Stomach (tissue), 8 donors: ENCODE measurements at regions not wholly inside any gene's neighbourhood (a gene's known extent, or its start where the extent isn't known, plus 50 kb on each side); places are given as distances from the start of the nearest gene placed in this dataset.
A peak's percentile ranks its signal among the peaks of the same experiment; 100 is the strongest.

Experiments
- DNase-seq, 2 donors: peaks; one replicate each; pipeline versions ENCODE4 v3.0.0 to v3.0.0-alpha.2; 2013 to 2019
- H3K27ac ChIP-seq, 5 donors: fragments of 200-600 bp in 4 of 5; sonication (generic) in 4 of 5; one replicate each; pipeline ENCODE4 v1.5.1; 2013 to 2019; ENCODE audit warnings: mild to moderate bottlenecking in 1 of 5, moderate library complexity in 1 of 5
- H3K27me3 ChIP-seq, 3 donors: fragments of 200-600 bp; sonication (generic); one replicate each; pipeline ENCODE4 v1.5.1; 2017 to 2019; ENCODE audit warnings: mixed run types in 1 of 3
- H3K36me3 ChIP-seq, 4 donors: fragments of 200-600 bp; sonication (generic); 1 replicate in 3 of 4; 2 replicates in 1 of 4; pipeline ENCODE4 v1.5.1; 2016 to 2019
- H3K4me1 ChIP-seq, 4 donors: fragments of 200-600 bp; sonication (generic); one replicate each; pipeline ENCODE4 v1.5.1; 2016 to 2019
- H3K4me3 ChIP-seq, 4 donors: fragments of 200-600 bp; sonication (generic) in 3 of 4; one replicate each; pipeline ENCODE4 v1.5.1; 2016 to 2019; ENCODE audit warnings: mild to moderate bottlenecking in 1 of 4
- H3K9me3 ChIP-seq, 4 donors: fragments of 200-600 bp; sonication (generic); one replicate each; pipeline ENCODE4 v1.5.1; 2016 to 2019
- EP300 ChIP-seq: sonication (generic); formaldehyde crosslinking; IDR thresholded peaks from one replicate; pipeline ENCODE4 v1.6.1; 2017; ENCODE audit warnings: antibody characterized with exemption
- POLR2A ChIP-seq, 4 donors: fragments of 450-650 bp; IDR thresholded peaks; one replicate each; pipeline ENCODE4 v1.6.1; 2016; ENCODE audit warnings: antibody characterized with exemption in 4 of 4, control low read depth in 2 of 4, mild to moderate bottlenecking in 1 of 4, moderate library complexity in 1 of 4
- POLR2AphosphoS5 ChIP-seq, 3 donors: sonication (generic); formaldehyde crosslinking; IDR thresholded peaks; one replicate each; pipeline ENCODE4 v1.6.1; 2016; ENCODE audit warnings: antibody characterized with exemption in 3 of 3
- WGBS, 5 donors: extraction: QIAGEN DNeasy Blood & Tissue Kit in 3 of 5; methylation state at CpG; one replicate each; pipeline versions ENCODE4 v1.1.5 to v1.1.7; 2013 to 2018; 5-methylcytosine and 5-hydroxymethylcytosine counted together
- intact Hi-C: fragments of 100-400 bp; cut with DNase I; formaldehyde crosslinking; loops from one replicate; pipeline ENCODE4 v1.15.1; 2023; ENCODE audit warnings: low total_unique reads
- TF ChIP-seq, protein P1 (sequence below), 7 experiments: fragments of 450-650 bp in 4 of 7; fragments of 200-600 bp in 3 of 7; sonication (generic) in 3 of 7; IDR thresholded peaks; one replicate each; pipeline ENCODE4 v1.5.1; 2016 to 2019; ENCODE audit warnings: antibody characterized with exemption in 7 of 7, control low read depth in 2 of 7, mild to moderate bottlenecking in 1 of 7
- donor health status: healthy with polysubstance abuse.
- donor health status: Bipolar disorder and iron deficiency.
- donor health status: healthy.

DNA sequence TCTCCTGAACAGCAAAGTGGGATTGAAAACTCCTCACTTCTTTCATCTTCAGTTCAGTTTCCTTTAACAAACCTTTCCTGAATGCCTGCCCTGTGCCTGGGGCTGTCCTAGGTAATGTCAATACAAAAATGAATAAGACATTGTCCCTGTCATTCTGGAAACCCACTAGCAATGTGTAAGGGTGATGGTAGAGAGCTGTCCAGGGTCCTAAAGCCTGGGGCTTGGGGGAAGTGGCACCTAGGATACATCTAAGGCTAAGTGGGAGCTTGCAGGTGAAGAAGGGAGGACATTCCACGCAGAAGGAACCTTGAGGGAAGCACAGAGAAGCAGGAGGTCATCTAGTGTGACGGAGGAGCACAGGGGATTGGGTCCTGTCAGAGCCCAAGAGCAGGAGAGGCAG lies 212.7 kb upstream of the PPP2R3A start:
- intact Hi-C loops: no loop called here
- H3K4me3 ChIP-seq: no peak overlapping the region
- no peaks in the 10 kb centered on the region for H3K9me3 ChIP-seq
- peak in 1 of 2 donors; percentile 4 for DNase-seq
- no peak overlapping the region for H3K27ac ChIP-seq
- H3K27me3 ChIP-seq: no peaks in the 10 kb centered on the region
- H3K36me3 ChIP-seq: no peaks in the 10 kb centered on the region
- 55 to 76% (median 57%) methylated on average over 2 of the region's 2 CpGs for WGBS, 5 donors
- H3K4me1 ChIP-seq: no peaks in the 10 kb centered on the region
- TF ChIP-seq EP300 (no peak), POLR2AphosphoS5 (IDR thresholded peaks at IDR 0.05) (no peak), POLR2A (IDR thresholded peaks at IDR 0.05) (no peak)
- TF ChIP-seq, protein P1, sequence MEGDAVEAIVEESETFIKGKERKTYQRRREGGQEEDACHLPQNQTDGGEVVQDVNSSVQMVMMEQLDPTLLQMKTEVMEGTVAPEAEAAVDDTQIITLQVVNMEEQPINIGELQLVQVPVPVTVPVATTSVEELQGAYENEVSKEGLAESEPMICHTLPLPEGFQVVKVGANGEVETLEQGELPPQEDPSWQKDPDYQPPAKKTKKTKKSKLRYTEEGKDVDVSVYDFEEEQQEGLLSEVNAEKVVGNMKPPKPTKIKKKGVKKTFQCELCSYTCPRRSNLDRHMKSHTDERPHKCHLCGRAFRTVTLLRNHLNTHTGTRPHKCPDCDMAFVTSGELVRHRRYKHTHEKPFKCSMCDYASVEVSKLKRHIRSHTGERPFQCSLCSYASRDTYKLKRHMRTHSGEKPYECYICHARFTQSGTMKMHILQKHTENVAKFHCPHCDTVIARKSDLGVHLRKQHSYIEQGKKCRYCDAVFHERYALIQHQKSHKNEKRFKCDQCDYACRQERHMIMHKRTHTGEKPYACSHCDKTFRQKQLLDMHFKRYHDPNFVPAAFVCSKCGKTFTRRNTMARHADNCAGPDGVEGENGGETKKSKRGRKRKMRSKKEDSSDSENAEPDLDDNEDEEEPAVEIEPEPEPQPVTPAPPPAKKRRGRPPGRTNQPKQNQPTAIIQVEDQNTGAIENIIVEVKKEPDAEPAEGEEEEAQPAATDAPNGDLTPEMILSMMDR (IDR thresholded peaks at IDR 0.05): no peak

- H3K4me1 ChIP-seq: no peaks in the 10 kb centered on the region
- no peaks in the 10 kb centered on the region for H3K36me3 ChIP-seq
- no peak overlapping the region for H3K27ac ChIP-seq
- TF ChIP-seq EP300 (no peak), POLR2AphosphoS5 (IDR thresholded peaks at IDR 0.05) (no peak), POLR2A (IDR thresholded peaks at IDR 0.05) (no peak)
- TF ChIP-seq, protein P1 (IDR thresholded peaks at IDR 0.05): no peak
- no peaks in the 10 kb centered on the region for H3K9me3 ChIP-seq
- DNase-seq: no peak
- intact Hi-C loops: no loop called here
- no peak overlapping the region for H3K4me3 ChIP-seq
- H3K27me3 ChIP-seq: no peaks in the 10 kb centered on the region
- 90 to 95% (median 93%) methylated on average over 7 of the region's 7 CpGs for WGBS, 5 donors
Observed at GRCh38 chr3:135753506-135753905, 212.0 kb upstream of the PPP2R3A start.

DNA sequence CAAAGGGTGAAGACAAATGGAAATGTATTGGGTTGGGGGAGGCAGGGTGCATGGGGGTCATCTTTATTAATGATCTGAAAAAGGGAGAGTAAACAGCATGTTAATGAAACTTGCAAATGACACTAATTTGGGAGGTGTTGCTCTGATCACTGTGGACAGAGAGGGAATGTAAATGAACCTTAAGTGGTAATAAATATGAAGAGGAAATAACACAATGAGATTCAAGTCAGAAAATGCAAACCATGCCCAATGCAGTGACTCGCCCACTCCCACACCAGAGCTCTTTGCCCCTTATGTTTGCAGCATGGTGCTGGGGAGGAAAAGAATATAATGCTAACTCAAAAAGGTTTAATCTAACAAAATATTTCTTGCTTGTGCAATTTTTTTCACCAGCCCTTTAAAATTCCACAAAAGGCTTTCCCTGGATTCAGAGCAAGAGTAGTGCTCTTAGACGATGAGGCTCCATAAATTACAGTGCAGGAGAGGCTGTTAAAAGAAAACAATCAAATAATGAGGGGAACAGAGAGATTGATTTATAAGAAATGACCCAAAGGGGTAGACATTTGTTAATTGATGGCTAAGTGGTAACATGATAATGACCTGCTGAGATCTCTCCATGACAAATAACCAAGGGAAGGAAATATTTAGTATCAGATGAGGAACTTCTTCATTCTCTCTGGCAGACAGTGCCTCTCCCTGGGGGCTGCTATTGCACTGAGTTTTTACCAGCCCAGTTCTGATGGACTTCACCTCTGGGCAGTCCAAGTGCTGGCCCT lies 210.0 kb upstream of the PPP2R3A start:
- no peak overlapping the region for H3K4me3 ChIP-seq
- no peaks in the 10 kb centered on the region for H3K4me1 ChIP-seq
- WGBS, 5 donors: 44 to 57% (median 54%) methylated on average over 2 of the region's 2 CpGs
- DNase-seq: no peak
- H3K9me3 ChIP-seq: no peaks in the 10 kb centered on the region
- no peaks in the 10 kb centered on the region for H3K36me3 ChIP-seq
- intact Hi-C loops: no loop called here
- no peaks in the 10 kb centered on the region for H3K27me3 ChIP-seq
- H3K27ac ChIP-seq: no peak overlapping the region
- TF ChIP-seq, protein P1 (IDR thresholded peaks at IDR 0.05): no peak
- TF ChIP-seq POLR2A (IDR thresholded peaks at IDR 0.05) (no peak), POLR2AphosphoS5 (IDR thresholded peaks at IDR 0.05) (no peak), EP300 (no peak)

- Histone ChIP-seq H3K9me3 (no peaks in the 10 kb centered on the region), H3K36me3 (no peaks in the 10 kb centered on the region), H3K4me3 (no peak overlapping the region), H3K27ac (no peak overlapping the region), H3K4me1 (no peaks in the 10 kb centered on the region), H3K27me3 (no peaks in the 10 kb centered on the region)
- intact Hi-C loops: no loop called here
- DNase-seq: no peak
- TF ChIP-seq POLR2A (IDR thresholded peaks at IDR 0.05) (no peak), POLR2AphosphoS5 (IDR thresholded peaks at IDR 0.05) (no peak), EP300 (no peak)
- TF ChIP-seq, protein P1 (IDR thresholded peaks at IDR 0.05): no peak
- WGBS, 5 donors: 44 to 63% (median 58%) methylated on average over 3 of the region's 3 CpGs
Observed at GRCh38 chr3:135756106-135756668, 209.3 kb upstream of the PPP2R3A start.
